ENCODE measurements at regions not wholly inside any gene's neighbourhood (a gene's known extent, or its start where the extent isn't known, plus 50 kb on each side); places are given as distances from the start of the nearest gene placed in this dataset.

- no peak for TF ChIP-seq CTCF (IDR thresholded peaks at IDR 0.05)
- no peak for TF ChIP-seq EHMT2 (IDR thresholded peaks at IDR 0.05; ENCODE audit: low read depth)
- TF ChIP-seq EP300 (IDR thresholded peaks at IDR 0.05): no peak
- TF ChIP-seq POLR2A (IDR thresholded peaks at IDR 0.05; ENCODE audit: low read length): no peak
- TF ChIP-seq MAX (IDR thresholded peaks at IDR 0.05): no peak
- no peak for TF ChIP-seq POLR2AphosphoS2 (conservative IDR thresholded peaks at IDR 0.05; ENCODE audit: low read length)
- TF ChIP-seq CHD2 (IDR thresholded peaks at IDR 0.05; ENCODE audit: low read length, partially characterized antibody): no peak
- no peak for TF ChIP-seq CEBPB (IDR thresholded peaks at IDR 0.05)
- TF ChIP-seq BHLHE40 (IDR thresholded peaks at IDR 0.05; ENCODE audit: low read depth, low read length): no peak
- TF ChIP-seq USF2 (IDR thresholded peaks at IDR 0.05): no peak
- TF ChIP-seq GATA3 (IDR thresholded peaks at IDR 0.05; ENCODE audit: borderline replicate concordance): no peak
- TF ChIP-seq REST (IDR thresholded peaks at IDR 0.05): no peak
- no peak for TF ChIP-seq RCOR1 (IDR thresholded peaks at IDR 0.05; ENCODE audit: low read depth, low read length)
- TF ChIP-seq ELK1 (IDR thresholded peaks at IDR 0.05; ENCODE audit: low read depth, low read length): no peak
These were observed 1089.3 kb downstream of the PCDH18 start for GRCh38 chr4:136443006-136443405.

All from A549 (cell line).